RWPE2 (cell line): ENCODE measurements at regions not wholly inside any gene's neighbourhood (a gene's known extent, or its start where the extent isn't known, plus 50 kb on each side); places are given as distances from the start of the nearest gene placed in this dataset.

Experiments used
- ATAC-seq: fragments of 200-7000 bp; cut with Tn5 transposase; 3 replicates; pipeline ENCODE4 v1.9.1; 2021; ENCODE audit warnings: low read depth
- DNase-seq: peaks from one replicate; pipeline ENCODE4 v3.0.0-alpha.2; 2020; ENCODE audit warnings: low spot score
- H3K27ac ChIP-seq: fragments of 450-650 bp; 2 replicates; pipeline ENCODE4 v1.5.1; 2017; ENCODE audit warnings: mild to moderate bottlenecking; ENCODE audit not compliant: poor library complexity, severe bottlenecking
- H3K27me3 ChIP-seq: fragments of 250-450 bp; sonication (Bioruptor Pico); 2 replicates; pipeline ENCODE4 v1.5.1; 2021; ENCODE audit warnings: mild to moderate bottlenecking, moderate library complexity; ENCODE audit not compliant: insufficient read depth, poor library complexity, severe bottlenecking
- H3K36me3 ChIP-seq: fragments of 250-450 bp; sonication (Bioruptor Pico); 2 replicates; pipeline ENCODE4 v1.5.1; 2020; ENCODE audit warnings: low read depth, mild to moderate bottlenecking, moderate library complexity
- H3K4me1 ChIP-seq: fragments of 250-450 bp; sonication (Bioruptor Pico); 2 replicates; pipeline ENCODE4 v1.5.1; 2021; ENCODE audit warnings: mild to moderate bottlenecking, moderate library complexity; ENCODE audit not compliant: insufficient read depth, poor library complexity, severe bottlenecking
- H3K4me3 ChIP-seq: fragments of 250-450 bp; sonication (Bioruptor Pico); 2 replicates; pipeline ENCODE4 v1.5.1; 2021; ENCODE audit warnings: mild to moderate bottlenecking, moderate library complexity; ENCODE audit not compliant: severe bottlenecking
- H3K9me3 ChIP-seq: fragments of 250-450 bp; sonication (Bioruptor Pico); 2 replicates; pipeline ENCODE4 v1.5.1; 2021; ENCODE audit warnings: mild to moderate bottlenecking, moderate library complexity; ENCODE audit not compliant: severe bottlenecking
- TF ChIP-seq, protein P1 (sequence below): fragments of 450-650 bp; IDR thresholded peaks from one replicate; pipeline ENCODE4 v1.5.1; 2017; ENCODE audit warnings: mild to moderate bottlenecking, moderate library complexity; ENCODE audit not compliant: poor library complexity, severe bottlenecking

DNA sequence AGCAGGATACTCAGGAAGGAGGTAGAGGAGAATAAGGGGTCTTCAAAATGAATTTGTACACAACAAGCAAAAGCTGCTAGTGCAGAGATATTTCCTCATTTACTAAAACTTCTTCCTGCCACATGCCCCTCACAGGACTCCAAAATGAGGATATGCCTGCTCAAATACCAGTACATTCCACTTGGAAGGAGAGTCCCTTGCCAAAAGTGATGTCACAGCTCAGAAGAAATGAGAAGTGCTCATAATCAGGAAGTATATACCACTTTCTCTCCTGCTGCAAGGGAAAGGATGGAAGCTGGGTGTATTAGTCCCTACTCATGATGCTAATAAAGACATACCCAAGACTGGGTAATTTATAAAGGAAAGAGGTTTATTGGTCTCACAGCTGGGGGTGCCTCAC lies 87.7 kb upstream of the FSHR start:
- H3K27me3 ChIP-seq = no peaks in the 10 kb centered on the region
- TF ChIP-seq, protein P1, sequence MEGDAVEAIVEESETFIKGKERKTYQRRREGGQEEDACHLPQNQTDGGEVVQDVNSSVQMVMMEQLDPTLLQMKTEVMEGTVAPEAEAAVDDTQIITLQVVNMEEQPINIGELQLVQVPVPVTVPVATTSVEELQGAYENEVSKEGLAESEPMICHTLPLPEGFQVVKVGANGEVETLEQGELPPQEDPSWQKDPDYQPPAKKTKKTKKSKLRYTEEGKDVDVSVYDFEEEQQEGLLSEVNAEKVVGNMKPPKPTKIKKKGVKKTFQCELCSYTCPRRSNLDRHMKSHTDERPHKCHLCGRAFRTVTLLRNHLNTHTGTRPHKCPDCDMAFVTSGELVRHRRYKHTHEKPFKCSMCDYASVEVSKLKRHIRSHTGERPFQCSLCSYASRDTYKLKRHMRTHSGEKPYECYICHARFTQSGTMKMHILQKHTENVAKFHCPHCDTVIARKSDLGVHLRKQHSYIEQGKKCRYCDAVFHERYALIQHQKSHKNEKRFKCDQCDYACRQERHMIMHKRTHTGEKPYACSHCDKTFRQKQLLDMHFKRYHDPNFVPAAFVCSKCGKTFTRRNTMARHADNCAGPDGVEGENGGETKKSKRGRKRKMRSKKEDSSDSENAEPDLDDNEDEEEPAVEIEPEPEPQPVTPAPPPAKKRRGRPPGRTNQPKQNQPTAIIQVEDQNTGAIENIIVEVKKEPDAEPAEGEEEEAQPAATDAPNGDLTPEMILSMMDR = no peak
- no peak overlapping the region for H3K4me3 ChIP-seq
- no peak for DNase-seq
- no peak for ATAC-seq
- H3K9me3 ChIP-seq = no peaks in the 10 kb centered on the region
- H3K36me3 ChIP-seq = no peaks in the 10 kb centered on the region
- no peaks in the 10 kb centered on the region for H3K4me1 ChIP-seq
- H3K27ac ChIP-seq = no peak overlapping the region

DNA sequence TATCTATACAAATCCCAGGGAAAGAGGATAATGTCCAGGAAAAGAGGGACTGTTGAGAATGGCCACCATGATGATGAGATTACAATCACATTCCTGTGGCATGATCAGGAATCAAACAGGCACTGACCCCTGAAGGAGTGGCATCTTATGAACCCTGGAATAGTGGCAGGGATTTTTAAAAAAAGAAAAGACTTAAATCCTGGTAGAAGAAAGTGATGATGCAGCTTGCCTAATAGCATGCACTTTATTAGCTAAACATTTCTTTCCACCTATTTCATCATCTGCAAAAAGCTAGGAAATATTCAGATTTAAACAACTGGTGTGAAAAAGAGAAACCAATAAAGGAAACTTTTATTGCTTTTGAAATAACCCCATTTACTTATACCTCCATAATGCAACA lies 87.2 kb upstream of the FSHR start:
- TF ChIP-seq, protein P1 = no peak
- ATAC-seq (no peak), DNase-seq (no peak)
- no peak overlapping the region for H3K4me3 ChIP-seq
- no peaks in the 10 kb centered on the region for H3K4me1 ChIP-seq
- no peaks in the 10 kb centered on the region for H3K27me3 ChIP-seq
- H3K9me3 ChIP-seq = no peaks in the 10 kb centered on the region
- no peaks in the 10 kb centered on the region for H3K36me3 ChIP-seq
- H3K27ac ChIP-seq = no peak overlapping the region

DNA sequence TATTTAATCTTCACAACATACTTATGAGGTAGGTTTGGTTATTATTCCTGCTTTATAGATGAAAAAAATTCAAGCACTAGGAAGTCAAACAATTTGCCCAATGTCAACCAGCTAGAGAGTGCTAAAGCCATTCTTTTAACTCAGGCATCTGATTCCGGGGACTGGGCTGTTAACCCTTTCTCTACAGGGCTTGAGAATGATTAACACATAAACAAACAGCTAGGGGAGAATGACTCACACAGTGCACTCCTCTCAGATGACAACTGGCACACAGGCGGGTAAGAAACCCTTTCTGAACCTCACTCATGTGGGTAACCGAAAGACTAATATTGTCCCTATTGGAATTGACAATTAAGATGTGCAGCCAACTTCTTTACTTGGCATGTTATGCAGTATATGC lies 86.3 kb upstream of the FSHR start:
- no peak; the same call in 2 of the 3 replicates for ATAC-seq
- no peak for DNase-seq
- H3K27ac ChIP-seq = no peak overlapping the region

DNA sequence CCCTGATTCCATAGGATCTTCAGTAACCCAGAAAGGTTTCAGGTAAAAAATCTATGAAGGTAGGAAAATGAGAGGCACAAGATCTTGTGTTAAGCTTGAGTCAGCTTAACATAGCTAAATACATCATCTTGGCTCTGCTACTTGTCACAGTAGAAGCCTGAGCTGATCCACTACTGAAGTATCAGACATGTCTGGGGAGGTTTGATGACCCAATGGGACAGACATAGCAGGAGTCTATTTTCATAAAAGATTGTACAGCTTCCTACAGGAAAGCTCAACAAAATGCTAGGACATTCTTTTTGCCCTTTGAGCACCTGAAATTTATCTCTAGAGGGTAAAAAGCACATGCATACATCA lies 84.3 kb upstream of the FSHR start:
- Histone ChIP-seq H3K27ac (no peak overlapping the region), H3K4me3 (no peak overlapping the region)
- DNase-seq = no peak

More for the DNA sequence above, 86.3 kb upstream of the FSHR start:
- TF ChIP-seq, protein P1 = no peak
- H3K27me3 ChIP-seq = no peaks in the 10 kb centered on the region
- H3K36me3 ChIP-seq = no peaks in the 10 kb centered on the region
- no peaks in the 10 kb centered on the region for H3K9me3 ChIP-seq
- no peak overlapping the region for H3K4me3 ChIP-seq
- H3K4me1 ChIP-seq = no peaks in the 10 kb centered on the region

DNA sequence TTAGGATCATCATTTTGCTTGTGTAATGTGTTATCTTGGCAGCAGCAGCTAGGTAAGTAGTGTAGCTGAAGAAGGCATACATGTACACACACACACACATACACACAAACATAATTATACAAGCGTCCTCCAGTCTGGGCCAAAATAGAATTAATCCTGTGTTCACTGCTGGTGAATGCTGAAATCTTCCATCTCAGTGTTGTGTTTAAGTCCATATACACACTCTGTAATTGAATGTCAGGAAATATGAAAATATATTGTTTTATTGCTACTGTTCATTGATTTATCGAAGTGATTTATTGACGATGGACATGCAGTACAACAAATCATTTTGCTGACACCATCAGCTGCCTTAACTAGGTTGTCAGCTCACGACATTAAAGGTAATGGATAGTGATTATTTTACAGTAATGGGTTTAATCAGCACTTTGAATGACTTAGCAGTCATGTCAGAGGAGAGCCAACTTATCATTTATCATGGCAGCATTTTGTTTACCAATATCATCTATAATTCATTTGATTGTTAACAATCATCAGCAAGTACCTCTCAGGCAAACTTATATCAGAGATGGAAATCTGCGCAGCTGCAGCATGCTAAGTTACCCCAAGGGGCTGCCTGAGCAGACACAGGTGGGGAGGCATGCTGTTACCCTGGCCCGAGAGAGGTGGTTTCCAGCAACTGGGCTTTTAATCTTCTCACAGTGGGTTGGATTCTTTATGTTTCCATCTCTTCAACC lies 83.7 kb upstream of the FSHR start:
- ATAC-seq = no peak

More for the DNA sequence above, 84.3 kb upstream of the FSHR start:
- no peaks in the 10 kb centered on the region for H3K27me3 ChIP-seq
- no peaks in the 10 kb centered on the region for H3K36me3 ChIP-seq
- TF ChIP-seq, protein P1 = no peak
- ATAC-seq = no peak
- no peaks in the 10 kb centered on the region for H3K9me3 ChIP-seq
- H3K4me1 ChIP-seq = no peaks in the 10 kb centered on the region

More for the DNA sequence above, 83.7 kb upstream of the FSHR start:
- Histone ChIP-seq H3K9me3 (no peaks in the 10 kb centered on the region), H3K4me3 (no peak overlapping the region), H3K27me3 (no peaks in the 10 kb centered on the region), H3K27ac (no peak overlapping the region), H3K4me1 (no peaks in the 10 kb centered on the region), H3K36me3 (no peaks in the 10 kb centered on the region)
- TF ChIP-seq, protein P1 = no peak
- DNase-seq = no peak
